ENCODE measurements at regions not wholly inside any gene's neighbourhood (a gene's known extent, or its start where the extent isn't known, plus 50 kb on each side); places are given as distances from the start of the nearest gene placed in this dataset.

GRCh38 chr2:129797489-129798300 is 181.8 kb upstream of the RAB6C start:
- no peak for DNase-seq (ENCODE audit: low spot score)
- no TSS peak for BruUV-seq (replicated peaks)
- FAIRE-seq: no peak
- no peak for TF ChIP-seq TAF15 (IDR thresholded peaks at IDR 0.05; ENCODE audit: low read depth, low read length, poor library complexity, severe bottlenecking)
- no peak for TF ChIP-seq ZBTB26 (CRISPR knock-in tag; IDR thresholded peaks at IDR 0.05; ENCODE audit: borderline replicate concordance)
- TF ChIP-seq ZNF776 (CRISPR knock-in tag; IDR thresholded peaks at IDR 0.05): no peak
- TF ChIP-seq ZNF761 (CRISPR knock-in tag; conservative IDR thresholded peaks at IDR 0.05): no peak
- no peak for TF ChIP-seq KLF6 (CRISPR knock-in tag; IDR thresholded peaks at IDR 0.05)
- Histone ChIP-seq H3K27ac (ENCODE audit: extremely low read length, insufficient read depth, low read length) (no peak overlapping the region), H3K27me3 (ENCODE audit: control insufficient read depth in 1 of 2, insufficient read depth in 2 of 2, low read length in 2 of 2) (peaks cover 11 to 26% of the 10 kb centered on the region in 2 experiments; a peak in 4 of 5 replicates), H3K36me3 (replicated peaks in 1 of 2; ENCODE audit: control insufficient read depth in 1 of 2, insufficient read depth in 2 of 2, low read length in 2 of 2) (no peaks in the 10 kb centered on the region), H3K4me2 (ENCODE audit: low read depth, low read length) (no peak overlapping the region), H3K9me3 (ENCODE audit: low read length) (no peaks in the 10 kb centered on the region), H2AFZ (ENCODE audit: low read length) (no peak overlapping the region), H4K20me1 (ENCODE audit: insufficient read depth, low read length) (no peaks in the 10 kb centered on the region), H3K79me2 (ENCODE audit: insufficient read depth, low read length) (no peaks in the 10 kb centered on the region), H3K4me3 (replicated peaks in 1 of 3; ENCODE audit: insufficient read depth in 1 of 3, low read depth in 2 of 3, low read length in 3 of 3) (no peak overlapping the region), H3K9ac (ENCODE audit: insufficient read depth, low read depth, low read length) (no peak overlapping the region), H3K4me1 (ENCODE audit: insufficient read depth, low read length) (no peaks in the 10 kb centered on the region)
- in situ Hi-C loops (cut with HindIII; ENCODE audit: extremely low pct_ligation_motif_present, low pct_unique_long_range_greater_than_20kb) (no loop called here), intact Hi-C loops (cut with micrococcal nuclease; ENCODE audit: unreplicated experiment) (no loop called here)
- ATAC-seq: no peak; the same call in 2 of the 3 replicates
- ChIA-PET POLR2A (no interaction called here), CTCF (ENCODE audit: low intra/inter-chr PET ratio, low total read pairs) (no interaction called here)
- 11% methylated on average over 10 of the region's 16 CpGs for WGBS (ENCODE audit: low lambda C conversion rate)

- ATAC-seq: no peak
- no peak overlapping the region for H3K4me2 ChIP-seq (ENCODE audit: low read depth, low read length)
- in situ Hi-C loops (cut with HindIII; ENCODE audit: extremely low pct_ligation_motif_present, low pct_unique_long_range_greater_than_20kb) (no loop called here), intact Hi-C loops (cut with micrococcal nuclease; ENCODE audit: unreplicated experiment) (no loop called here)
- no peak for TF ChIP-seq DR1 (CRISPR knock-in tag; IDR thresholded peaks at IDR 0.05)
- no peak for TF ChIP-seq HNRNPK (IDR thresholded peaks at IDR 0.05; ENCODE audit: low read depth, low read length, poor library complexity, severe bottlenecking)
- no peak for TF ChIP-seq SRSF1 (optimal IDR thresholded peaks at IDR 0.05; ENCODE audit: low read depth, low read length)
- no peak for FAIRE-seq
- no peaks in the 10 kb centered on the region for H3K79me2 ChIP-seq (ENCODE audit: insufficient read depth, low read length)
- H4K20me1 ChIP-seq (ENCODE audit: insufficient read depth, low read length): no peaks in the 10 kb centered on the region
- H3K27me3 ChIP-seq (ENCODE audit: control insufficient read depth in 1 of 2, insufficient read depth in 2 of 2, low read length in 2 of 2): peaks cover 11 to 26% of the 10 kb centered on the region in 2 experiments; a peak in 4 of 5 replicates
- BruUV-seq (replicated peaks): no TSS peak
- no peak overlapping the region for H3K27ac ChIP-seq (ENCODE audit: extremely low read length, insufficient read depth, low read length)
- WGBS (ENCODE audit: low lambda C conversion rate): 20% methylated on average over 6 of the region's 9 CpGs
- ChIA-PET POLR2A (no interaction called here), CTCF (ENCODE audit: low intra/inter-chr PET ratio, low total read pairs) (no interaction called here)
- DNase-seq (ENCODE audit: low spot score): no peak
- no peaks in the 10 kb centered on the region for H3K9me3 ChIP-seq (ENCODE audit: low read length)
- no peak overlapping the region for H3K9ac ChIP-seq (ENCODE audit: insufficient read depth, low read depth, low read length)
- no peaks in the 10 kb centered on the region for H3K36me3 ChIP-seq (replicated peaks in 1 of 2; ENCODE audit: control insufficient read depth in 1 of 2, insufficient read depth in 2 of 2, low read length in 2 of 2)
- no peaks in the 10 kb centered on the region for H3K4me1 ChIP-seq (ENCODE audit: insufficient read depth, low read length)
- no peak overlapping the region for H3K4me3 ChIP-seq (replicated peaks in 1 of 3; ENCODE audit: insufficient read depth in 1 of 3, low read depth in 2 of 3, low read length in 3 of 3)
- H2AFZ ChIP-seq (ENCODE audit: low read length): no peak overlapping the region
Measured at GRCh38 chr2:129798301-129798581, 181.2 kb upstream of the RAB6C start.
